ENCODE measurements at regions not wholly inside any gene's neighbourhood (a gene's known extent, or its start where the extent isn't known, plus 50 kb on each side); places are given as distances from the start of the nearest gene placed in this dataset.

GRCh38 chr5:58241389-58241788, 218.5 kb downstream of the PLK2 start:
- no peak for TF ChIP-seq CTCF (IDR thresholded peaks at IDR 0.05)
- TF ChIP-seq EZH2 (IDR thresholded peaks at IDR 0.05; ENCODE audit: borderline replicate concordance, insufficient read depth, low read depth, low read length, poor library complexity, severe bottlenecking): no peak
